T47D (cell line): ENCODE measurements at regions not wholly inside any gene's neighbourhood (a gene's known extent, or its start where the extent isn't known, plus 50 kb on each side); places are given as distances from the start of the nearest gene placed in this dataset.

Source experiments
- DNase-seq, 2 experiments: peaks; one replicate each; pipeline versions ENCODE4 v3.0.0 to v3.0.0-alpha.2; 2011 to 2012; ENCODE audit warnings: low read depth in 1 of 2, low spot score in 1 of 2
- JUND ChIP-seq: IDR thresholded peaks from 2 replicates; pipeline ENCODE4 v1.6.1; 2012; ENCODE audit warnings: low read depth
- in situ Hi-C: cut with HindIII; loops from 2 replicates; pipeline ENCODE4 v1.10.0; 2016; ENCODE audit warnings: low sequenced_read_pairs, low pct_unique_long_range_greater_than_20kb

DNA sequence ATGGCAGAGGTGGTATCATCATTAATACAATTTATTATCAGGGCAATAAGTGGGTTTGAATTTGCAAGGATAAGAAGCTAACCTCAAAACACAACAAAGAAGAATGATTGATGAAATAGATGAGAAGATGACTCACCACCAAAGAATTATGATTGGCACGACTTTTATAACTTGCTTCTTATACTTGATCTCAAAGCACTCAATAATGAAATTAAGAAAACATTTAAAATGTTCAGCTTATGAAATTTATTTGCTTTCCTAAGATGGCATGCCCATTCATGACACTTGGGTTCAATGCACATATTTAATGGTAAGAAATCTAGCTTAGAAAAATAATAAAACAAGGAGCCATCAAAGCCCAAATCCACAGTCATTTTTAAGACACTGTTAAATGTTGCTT lies 477.5 kb downstream of the GJA1 start:
- no peak for TF ChIP-seq JUND
- in situ Hi-C loops, result no loop called here
- DNase-seq, result no peak

DNA sequence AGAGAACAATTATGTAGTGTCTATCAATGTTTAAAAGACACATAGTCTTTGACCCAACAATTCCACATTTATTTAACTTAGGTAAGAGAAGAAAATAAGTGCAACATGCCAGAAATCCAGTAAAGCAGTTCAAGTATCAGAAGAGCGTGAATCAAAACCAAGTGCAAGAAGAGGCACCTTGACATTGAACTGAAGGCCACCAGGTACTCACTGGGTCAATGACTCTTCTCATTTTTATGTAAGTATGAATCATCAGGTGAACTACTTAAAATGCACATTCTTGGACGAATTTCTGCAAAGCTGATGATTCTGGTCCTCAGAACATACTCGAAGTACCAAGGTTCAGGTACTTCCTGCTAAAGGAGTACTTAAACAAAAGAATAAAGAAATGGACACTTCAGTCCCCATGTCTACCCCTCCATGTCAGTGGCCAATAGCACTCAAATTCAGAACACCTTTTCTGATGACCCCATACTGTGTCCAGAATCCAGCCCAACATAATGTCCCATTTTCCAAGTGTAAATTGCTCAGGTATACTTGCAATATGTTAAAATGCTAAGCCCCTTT lies 481.9 kb downstream of the GJA1 start:
- in situ Hi-C loops, result no loop called here
- no peak for DNase-seq
- no peak for TF ChIP-seq JUND

GRCh38 chr6:121917834-121918559 lies 481.5 kb upstream of the HSF2 start:
- no peak for TF ChIP-seq JUND
- DNase-seq, result no peak
- in situ Hi-C loops, result no loop called here

GRCh38 chr6:121920616-121921015 lies 478.8 kb upstream of the HSF2 start:
- in situ Hi-C loops, result no loop called here
- DNase-seq, result no peak
- TF ChIP-seq JUND, result no peak

GRCh38 chr6:121925024-121925423 lies 474.4 kb upstream of the HSF2 start:
- no peak for DNase-seq
- in situ Hi-C loops, result no loop called here
- TF ChIP-seq JUND, result no peak

DNA sequence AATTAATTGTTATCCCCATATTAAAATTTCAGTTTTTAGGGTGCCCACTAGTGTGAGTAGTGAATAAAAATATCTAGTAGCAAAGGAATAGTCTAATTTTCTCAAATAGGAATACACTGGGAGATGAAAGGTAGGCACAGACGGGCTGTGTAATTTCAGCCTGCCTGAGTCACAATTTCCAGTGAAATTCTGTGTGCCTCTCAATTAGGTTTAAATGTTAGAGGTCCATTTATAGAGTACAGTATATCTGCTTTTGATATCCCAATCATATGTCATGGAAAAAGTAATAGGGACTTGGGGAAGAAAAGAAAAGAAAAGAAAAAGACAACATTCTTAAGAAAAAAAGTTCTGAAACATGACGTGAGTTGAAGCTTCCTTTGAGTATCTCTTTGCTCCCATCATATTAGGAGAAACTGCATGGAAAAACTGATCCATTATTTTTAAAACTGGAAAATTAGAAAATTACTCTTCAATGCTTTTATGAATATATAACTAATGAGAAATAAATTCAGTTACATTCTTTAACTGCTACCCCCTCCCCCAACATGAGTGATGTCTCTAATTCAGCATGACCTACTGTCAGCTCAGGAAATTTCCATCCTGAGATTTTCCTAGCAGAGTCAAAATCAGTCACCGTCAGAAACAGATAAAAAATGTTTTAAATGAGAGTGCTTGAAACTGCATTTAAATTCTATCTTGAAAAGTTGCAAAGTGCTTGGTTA lies 473.8 kb upstream of the HSF2 start:
- no peak for DNase-seq
- no peak for TF ChIP-seq JUND
- in situ Hi-C loops, result no loop called here

DNA sequence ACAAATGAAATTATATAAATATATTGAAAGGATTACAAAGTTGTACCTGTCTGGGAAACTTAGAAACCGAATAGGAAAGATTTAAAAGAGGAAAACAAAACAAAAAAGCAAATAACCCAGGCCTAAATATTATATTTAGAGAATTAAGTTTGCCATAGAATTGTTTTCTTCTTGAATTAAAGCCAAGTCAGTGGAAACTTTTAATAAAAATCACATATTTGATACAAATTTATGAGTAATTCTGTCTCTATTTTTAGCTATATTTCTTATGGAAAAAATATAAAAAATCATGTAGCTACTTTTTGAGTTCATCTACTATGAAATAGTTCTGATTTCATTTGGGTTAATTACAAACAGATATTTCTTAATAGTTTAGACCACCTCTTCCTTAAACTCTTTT lies 470.2 kb upstream of the HSF2 start:
- TF ChIP-seq JUND, result no peak
- in situ Hi-C loops, result no loop called here

GRCh38 chr6:121932076-121932991 lies 467.1 kb upstream of the HSF2 start:
- in situ Hi-C loops, result no loop called here
- no peak for TF ChIP-seq JUND
- DNase-seq, result peak in 1 of 2 experiments; percentile 32

More for the DNA sequence above, 470.2 kb upstream of the HSF2 start:
- DNase-seq, result no peak

DNA sequence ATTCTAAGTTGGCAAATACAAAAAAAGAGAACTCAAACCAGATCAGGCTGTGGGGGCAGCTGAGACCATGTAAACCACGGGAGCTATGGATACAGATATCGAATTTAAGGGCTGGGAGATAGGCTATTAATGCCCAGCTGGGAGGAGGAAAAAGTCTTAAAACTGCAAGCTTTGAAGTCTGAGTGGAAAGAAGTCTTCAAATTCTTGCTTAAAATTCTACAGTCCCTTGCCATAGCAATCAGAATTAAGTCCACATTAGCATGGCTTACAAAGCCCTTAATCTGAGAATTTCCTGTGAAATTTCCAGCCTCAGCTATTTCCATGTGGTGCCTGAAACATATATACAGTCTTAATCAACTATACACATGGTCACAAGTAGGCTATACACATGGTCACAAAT lies 465.0 kb upstream of the HSF2 start:
- in situ Hi-C loops, result no loop called here
- no peak for DNase-seq
- TF ChIP-seq JUND, result no peak

DNA sequence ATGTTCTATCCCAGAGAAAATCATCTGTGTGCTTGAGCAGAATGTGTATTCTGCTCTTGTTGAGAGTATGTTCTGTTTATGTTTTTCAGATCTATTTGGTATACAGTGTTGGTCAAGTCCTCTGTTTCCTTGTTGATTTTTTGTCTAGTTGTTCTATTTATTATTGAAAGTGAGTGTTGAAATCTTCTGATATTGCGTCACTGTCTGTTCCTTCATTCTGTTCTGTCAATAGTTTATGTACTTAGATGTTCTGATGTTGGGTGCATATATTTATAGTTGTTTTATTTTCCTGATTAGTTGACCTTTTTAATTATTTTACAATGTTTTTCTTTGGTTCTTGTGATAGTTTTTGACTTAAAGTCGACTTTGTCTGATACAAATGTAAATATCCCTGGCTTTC lies 458.7 kb upstream of the HSF2 start:
- DNase-seq, result no peak
- no peak for TF ChIP-seq JUND
- in situ Hi-C loops, result no loop called here

DNA sequence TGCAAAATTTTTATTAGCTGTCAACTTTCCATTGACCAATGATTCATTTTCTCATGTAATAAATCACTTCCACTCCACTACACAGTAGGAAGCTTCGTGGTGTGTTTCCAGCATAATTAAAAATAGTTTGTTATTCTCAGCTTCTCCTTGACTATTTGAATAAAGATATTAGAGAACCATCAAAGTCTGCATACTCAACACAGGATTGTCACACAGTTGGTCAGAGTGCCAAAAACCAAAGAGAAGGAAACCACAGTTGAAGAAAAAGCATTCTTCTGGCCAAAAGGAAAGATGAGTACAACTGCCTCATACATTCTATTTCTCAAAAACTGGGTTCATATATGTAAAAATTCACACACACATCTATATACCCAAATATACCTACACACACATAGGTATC lies 455.1 kb upstream of the HSF2 start:
- DNase-seq, result no peak

DNA sequence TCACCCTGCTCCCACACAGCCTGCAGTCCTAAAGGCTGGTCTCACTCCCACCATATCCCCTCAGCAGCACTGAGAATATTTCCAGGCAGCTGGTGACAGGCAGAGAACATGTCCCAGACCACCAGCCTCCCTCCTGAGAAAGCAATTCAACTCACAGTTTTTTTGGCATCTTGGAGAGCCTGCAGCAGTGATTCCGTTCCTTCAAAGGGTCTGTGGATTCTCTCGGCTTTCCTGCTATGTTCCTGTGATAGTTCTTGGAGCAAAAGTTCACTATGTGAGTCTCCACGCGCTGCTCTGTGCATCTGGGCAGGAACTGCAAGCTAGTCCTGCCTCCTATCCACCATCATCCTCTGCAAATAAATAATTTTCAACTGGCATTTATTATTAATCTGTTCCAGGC lies 448.3 kb upstream of the HSF2 start:
- in situ Hi-C loops, result no loop called here

More for the DNA sequence above, 455.1 kb upstream of the HSF2 start:
- in situ Hi-C loops, result no loop called here
- no peak for TF ChIP-seq JUND

More for the DNA sequence above, 448.3 kb upstream of the HSF2 start:
- TF ChIP-seq JUND, result no peak
- no peak for DNase-seq
